ENCODE measurements at regions not wholly inside any gene's neighbourhood (a gene's known extent, or its start where the extent isn't known, plus 50 kb on each side); places are given as distances from the start of the nearest gene placed in this dataset.

- TF ChIP-seq POLR2A (IDR thresholded peaks at IDR 0.05; ENCODE audit: low read length) (no peak), GATA1 (IDR thresholded peaks at IDR 0.05; ENCODE audit: low read depth, low read length) (no peak)
Measured at GRCh38 chr6:9784786-9785185, 630.1 kb downstream of the TFAP2A start.
